Suppressor macrophage (primary cell): ENCODE measurements at regions not wholly inside any gene's neighbourhood (a gene's known extent, or its start where the extent isn't known, plus 50 kb on each side); places are given as distances from the start of the nearest gene placed in this dataset.

Experiments used
- DNase-seq, 4 experiments: peaks; one replicate each; pipeline ENCODE4 v3.0.0-alpha.2; 2020 to 2022

DNA sequence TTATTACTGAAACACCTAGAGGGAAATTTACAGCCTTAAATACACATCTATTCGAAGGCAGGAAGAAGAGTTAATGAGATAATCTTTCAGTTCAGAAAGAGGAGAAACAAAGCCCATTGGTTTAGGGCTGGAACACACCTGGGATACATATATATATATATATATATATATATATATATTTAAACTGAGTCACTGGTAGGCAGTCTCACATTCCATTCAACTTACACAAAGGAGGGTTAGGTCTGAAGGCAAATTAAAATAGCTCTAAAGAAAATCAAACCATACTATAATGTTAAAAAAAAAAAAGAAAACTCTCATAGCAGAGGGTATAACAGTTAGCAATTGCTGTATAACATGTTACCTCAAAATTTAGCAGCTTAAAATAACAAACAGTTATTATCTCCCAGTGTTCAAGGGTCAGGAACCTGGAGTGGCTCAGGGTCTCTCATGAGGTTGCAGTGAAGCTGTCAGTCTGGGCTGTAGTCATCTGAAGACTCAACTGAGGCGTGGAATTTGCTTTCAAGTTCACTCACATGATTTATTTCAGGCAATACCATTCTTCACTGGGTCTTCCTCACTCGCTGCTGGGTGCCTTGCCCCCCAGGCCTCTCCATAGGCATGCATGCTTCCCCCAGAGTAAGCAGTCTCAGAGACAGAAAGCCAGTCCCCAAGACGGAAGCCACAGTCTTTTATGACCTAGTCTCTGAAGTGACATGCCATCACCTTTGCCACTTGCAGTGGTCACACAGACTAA is 332.8 kb downstream of the NSG2 start:
- DNase-seq, result no peak

DNA sequence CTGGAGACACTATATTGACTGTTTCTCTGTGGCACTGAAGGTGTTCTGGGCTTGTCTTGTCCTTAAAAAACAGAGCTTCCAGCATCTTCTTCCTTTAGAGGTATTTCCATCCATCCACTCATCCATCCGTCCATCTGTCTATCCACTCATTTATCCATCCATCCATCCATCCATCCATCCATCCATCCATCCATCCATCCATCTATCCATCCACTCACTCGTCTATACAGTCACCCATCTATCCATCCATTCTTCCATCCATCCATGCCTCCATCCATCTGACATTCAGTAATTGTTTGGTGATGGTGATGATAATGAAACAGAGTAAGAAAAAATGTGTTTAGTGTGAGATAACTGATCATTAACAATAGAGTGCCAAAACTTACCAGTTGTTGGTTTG is 334.8 kb downstream of the NSG2 start:
- no peak for DNase-seq

DNA sequence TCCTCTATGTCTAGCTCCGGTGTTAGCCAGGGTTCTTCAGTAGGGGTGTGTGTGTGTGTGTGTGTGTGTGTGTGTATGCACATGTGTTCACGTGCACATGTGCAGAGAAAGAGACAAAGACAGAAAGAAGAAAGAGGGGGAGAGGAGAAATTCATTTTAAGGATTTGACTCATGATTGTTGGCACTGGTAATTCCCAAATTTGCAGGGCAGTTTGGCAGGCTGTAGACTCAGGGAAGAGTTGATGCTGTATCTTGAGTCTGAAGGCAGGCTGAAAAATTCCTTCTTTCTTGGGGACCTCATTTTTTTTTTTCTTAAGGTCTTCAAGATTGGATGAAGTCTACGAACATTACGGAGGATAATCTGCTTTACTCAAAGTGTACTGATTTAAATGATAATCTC is 335.7 kb downstream of the NSG2 start:
- no peak for DNase-seq

DNA sequence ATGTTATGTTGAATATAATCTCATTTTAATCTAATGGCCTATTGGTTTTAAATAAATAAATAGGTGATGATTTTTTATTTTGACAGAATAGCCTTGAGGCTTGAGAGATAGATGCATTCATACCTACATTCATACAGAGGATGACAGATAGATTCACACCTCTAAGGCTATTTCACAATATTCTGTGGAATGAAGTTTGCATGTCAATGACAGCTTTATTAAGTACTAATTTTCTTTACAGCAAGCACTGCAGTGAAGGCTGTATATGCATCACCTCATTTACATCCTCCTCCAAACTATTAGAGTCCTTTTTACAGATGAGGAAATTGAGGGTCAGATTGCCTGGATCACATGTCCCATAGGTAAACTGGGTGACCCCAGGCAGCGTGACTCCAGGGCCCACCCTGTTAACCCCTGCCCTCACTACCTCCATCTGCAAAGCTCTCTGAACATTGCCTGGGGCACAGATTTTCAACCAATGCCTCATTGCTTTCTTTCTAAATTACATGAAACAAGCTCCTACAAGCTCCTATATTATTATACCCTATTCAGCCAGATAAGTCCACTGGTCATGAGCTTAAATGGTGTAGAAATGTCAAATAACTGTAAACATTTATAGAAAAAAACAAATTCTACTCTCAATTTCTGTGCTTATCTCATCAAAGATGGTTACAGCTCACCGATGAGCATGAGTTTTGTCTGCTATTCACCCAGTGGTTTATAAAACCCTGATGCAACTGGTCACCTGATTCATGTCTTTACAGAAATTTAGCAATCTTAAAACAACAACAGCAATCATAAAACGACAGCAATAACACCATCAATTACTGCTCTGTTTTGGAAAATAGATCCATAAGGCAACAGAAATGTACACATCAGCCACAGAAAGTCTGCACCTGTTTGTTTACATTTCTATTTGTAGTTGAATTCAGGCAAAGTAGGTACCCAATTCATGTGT is 338.0 kb downstream of the NSG2 start:
- DNase-seq, result no peak

DNA sequence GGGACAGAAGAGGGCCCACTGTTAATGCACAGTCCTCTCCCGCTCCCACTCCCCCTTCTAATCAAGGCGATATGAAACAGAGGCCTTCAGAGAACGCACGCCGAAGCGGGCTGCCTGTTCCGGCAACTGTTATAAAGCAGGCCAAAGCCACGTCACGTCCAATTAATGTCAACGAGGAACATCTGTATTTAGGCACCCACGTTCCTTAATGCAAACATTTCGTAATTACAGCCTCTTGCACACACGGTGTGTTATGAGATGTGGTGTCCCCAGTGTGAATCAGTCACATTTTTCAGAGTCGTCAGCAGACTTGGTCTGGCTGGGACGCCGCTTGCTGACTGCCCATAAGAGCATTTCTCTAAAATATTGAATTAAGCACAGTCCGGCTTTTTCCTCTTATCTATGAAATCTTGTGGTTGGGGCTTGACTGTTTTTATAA is 339.0 kb downstream of the NSG2 start:
- no peak for DNase-seq

DNA sequence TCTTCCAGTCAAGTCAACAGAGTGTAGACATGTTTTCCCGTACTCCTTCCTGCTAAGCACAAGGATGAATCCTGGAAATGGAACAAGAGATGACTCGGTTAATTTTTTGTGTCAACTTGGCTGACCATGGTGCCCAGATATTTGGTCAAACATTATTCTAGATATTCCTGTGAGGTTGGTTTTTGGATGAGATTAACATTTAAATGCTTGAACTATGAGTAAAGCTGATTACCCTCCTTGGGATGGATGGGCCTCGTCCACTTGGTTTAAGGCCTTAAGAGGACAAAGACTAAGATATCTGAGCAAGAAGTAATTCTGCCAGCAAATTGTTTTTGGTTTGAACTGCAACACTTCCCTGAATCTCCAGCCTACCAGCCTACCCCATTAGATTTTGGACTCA is 338.1 kb upstream of the MSX2 start:
- no peak for DNase-seq

DNA sequence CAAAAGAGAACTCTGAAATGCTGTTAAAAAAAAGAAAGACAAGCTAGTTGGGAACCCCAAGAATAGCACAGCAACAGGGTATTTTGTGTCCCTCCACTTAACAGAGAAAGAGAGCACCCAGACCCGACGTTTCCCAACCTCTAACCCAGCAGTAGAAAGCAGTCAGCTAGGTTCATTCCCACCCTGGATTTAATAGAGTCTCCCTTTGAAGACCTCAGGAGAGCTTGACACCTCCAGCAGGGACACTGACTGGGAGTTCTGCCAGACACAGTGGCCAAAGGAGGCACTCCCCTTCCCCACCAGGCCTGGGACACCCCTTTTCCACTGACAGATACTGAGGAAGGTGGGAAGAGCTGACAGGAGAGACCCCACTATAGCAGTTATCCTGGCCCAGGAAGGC is 337.5 kb upstream of the MSX2 start:
- DNase-seq, result no peak

DNA sequence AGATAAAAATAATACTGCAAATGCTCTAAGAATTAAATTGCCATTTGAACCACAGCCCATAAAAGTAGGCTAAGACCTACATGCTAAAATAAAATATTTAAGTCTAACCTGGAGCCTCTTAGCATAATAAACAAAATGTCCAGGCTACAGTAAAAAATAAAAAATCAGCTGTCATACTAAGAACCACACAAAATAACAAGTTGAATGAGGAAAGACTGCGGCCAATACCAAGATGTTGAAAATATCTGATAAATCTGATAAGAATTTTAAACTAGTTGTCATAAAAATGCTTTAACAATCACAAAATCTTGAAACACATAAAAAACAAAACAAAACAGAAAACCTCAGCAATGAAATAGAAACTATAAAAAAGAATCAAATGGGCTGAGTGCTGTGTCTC is 336.9 kb upstream of the MSX2 start:
- DNase-seq, result no peak

DNA sequence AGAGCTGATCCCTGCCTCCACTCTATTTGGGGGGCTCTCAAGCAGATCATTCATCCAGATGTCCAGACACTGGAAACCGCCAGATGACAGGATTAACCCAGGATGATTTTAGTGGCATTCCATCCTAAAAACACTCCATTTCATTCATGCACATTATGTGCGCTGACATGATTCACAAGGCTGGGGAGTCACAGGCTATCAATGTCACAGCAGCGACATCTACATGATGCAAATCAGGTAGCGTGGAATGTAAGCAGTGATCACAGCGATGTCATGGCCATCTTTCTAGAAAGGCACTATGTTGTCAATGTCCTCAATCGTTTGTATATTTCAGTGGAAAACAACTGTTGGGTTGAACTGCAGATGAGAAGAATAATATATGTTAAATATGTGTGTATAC is 331.5 kb upstream of the MSX2 start:
- DNase-seq, result no peak

DNA sequence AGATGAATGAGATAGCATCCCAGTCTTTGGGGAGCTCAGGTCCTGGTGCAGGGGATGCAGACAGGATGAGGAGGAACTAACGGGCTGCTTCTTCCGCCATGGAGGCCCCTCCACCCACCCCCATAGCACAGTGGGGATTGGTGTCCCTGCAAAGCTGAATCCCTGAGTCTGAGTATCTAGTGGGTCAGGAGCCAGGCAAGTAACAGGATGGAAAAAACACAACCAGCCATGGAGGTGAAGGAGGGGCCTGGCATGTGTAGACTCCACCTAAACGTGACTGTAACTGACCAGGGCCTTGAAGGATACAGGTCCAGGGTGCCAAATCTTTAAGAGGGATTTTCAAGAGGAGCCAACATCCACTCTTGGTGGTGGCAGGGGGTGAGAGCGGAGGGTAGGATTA is 327.8 kb upstream of the MSX2 start:
- DNase-seq, result no peak

DNA sequence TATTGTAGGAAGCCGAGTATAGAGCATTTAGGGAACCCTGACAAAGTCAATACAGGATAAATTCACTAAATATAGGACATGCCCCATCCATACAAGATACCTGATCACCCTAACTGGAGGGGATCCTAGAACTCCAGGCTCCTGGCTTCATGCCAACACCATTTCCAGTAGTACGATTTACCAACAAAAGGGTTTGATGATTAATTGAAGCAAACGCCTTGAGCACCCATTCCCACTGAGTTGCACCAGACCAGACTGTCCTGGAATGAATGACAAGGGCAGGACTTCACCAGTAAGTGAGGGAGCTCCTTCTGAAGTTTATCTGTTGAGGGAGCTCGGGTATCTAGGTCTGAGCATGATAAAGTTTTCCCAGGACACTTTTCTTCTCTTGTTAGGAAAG is 327.2 kb upstream of the MSX2 start:
- DNase-seq, result no peak

DNA sequence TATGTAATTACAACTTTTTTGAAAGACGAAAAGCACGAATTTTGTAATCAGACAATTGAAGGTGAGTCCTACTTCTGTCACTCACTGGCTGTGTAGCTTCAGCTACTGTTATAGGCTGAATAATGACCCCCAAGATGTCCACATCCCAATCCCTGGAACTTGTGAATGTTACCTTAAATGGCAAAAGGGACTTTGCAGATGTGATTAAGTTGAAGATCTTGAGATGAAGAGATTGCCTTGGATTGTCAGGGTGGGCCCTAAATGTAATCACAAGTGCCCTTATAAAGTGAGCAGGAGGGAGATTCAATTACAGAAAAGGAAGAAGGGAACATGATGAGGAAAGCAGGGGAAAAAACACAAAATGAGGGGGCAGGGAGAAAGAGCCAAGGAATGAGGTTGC is 326.2 kb upstream of the MSX2 start:
- DNase-seq, result no peak

DNA sequence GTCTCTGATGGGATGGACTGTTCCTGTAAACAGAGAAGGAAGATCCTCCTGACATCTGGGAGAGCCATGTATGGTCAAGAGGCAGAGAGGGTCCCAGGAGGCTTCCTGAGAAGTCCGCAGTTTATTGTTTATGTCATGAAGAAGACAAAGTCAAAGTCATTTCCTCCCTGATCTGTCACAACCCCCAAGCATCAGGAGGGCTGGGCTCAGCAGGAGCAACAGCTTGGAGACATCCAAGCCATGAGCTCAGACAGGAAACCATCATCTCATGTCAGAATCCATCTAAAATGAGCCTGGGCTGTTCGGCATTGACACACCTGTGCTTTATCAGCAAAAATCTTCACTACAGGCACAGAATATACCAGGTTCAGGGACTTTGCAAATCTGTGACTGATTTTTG is 325.0 kb upstream of the MSX2 start:
- no peak for DNase-seq

DNA sequence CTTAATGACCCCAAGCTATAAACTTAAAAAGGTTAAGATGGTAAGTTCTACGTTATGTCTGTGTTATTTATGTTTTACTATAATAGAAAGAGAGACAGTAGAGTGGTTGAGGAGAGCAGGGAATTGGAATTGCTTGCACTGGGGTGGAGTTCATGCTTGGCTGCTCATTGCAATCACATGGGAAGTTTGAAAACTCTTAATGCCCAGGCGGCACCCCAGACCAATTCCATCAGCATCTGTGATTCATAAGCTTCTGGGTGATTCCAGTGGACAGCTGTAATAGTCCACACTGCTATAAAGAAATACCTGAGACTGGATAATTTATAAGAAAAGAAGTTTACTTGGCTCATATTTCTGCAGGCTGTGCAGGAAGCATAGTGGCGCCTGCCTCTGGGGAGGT is 323.9 kb upstream of the MSX2 start:
- no peak for DNase-seq

DNA sequence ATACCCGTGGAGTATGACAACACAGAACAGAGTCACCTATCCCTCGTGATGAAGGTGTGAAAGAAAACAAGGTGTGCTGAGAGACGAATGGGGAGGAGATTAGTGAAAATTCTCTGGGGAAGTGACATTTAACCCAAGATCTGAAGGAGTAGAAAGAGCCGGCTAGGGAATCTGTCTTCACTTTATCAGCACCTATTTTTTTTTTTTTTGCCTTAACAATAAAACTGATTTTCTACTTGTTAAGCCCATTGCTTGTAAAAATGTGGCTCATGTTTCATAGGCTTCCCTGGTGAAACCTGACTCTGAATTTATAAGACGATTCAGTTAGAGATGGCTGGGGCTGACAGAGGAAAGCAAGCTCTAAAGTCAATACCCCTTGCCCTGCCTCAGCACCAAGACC is 322.6 kb upstream of the MSX2 start:
- DNase-seq, result no peak

DNA sequence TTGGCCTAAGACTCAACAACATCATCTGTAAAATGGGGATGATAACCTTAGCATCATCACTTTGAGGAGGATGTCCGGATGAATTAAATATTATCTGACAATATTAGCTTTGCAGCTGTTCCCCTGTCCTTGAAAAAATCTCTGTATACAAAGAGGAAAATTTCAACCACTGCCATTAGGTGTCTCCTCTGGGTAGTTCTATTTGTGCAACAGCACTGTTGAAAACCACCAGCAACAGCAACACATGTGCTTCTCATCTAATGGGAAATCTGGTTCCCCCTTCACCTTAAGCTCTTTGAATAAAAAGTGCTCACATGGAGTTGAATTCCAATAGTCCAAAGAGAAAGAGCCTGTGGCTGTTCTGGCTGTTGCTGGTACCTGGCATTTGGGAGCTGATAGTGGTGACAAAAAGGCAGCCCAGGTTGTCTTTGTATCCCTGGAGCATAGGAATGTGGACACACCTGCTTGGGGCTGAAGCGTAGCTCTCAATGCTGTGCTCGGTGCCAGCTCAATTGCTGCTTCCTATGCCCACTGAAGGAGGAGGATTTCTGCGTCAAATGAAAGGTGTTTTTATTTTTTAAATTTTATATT is 322.1 kb upstream of the MSX2 start:
- no peak for DNase-seq

DNA sequence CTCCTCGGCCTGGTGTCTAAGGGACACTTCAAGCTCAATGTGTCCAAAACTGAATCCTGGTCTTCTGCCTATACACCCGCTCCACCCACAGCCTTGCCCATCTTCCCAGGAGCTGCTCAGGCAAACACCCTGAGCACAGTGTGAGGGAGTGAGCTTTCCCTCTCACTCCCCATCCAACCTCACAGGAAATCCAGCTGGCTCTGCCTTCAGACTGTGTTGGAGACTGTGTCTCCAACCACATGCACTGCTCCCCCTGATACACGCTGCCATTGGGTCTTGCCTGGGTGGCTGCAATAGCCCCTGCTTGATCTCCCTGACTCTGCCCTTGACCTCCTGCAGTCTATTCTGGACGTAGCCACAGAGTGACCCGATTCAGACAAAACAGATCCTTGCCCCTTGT is 319.5 kb upstream of the MSX2 start:
- DNase-seq, result no peak

DNA sequence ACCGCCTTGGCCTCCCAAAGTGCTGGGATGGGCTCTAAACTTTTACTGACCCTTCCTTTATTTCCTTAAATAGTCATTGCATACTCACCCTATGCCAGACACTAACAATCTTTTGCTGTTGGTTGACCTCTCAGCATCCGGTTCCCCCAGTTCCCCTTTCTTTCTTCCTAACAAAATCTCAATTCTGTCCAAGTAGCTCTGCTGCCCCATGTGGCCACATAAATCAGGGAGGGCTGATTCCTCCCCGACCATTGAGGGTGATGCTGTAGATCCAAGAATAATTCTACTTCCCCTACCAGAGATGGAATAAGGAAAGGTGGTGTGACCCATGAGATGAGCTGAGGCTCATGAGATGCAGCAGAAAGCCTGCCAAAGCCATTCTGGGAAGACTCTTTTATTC is 315.3 kb upstream of the MSX2 start:
- peak; percentile 25 to 51 (median 36) for DNase-seq

DNA sequence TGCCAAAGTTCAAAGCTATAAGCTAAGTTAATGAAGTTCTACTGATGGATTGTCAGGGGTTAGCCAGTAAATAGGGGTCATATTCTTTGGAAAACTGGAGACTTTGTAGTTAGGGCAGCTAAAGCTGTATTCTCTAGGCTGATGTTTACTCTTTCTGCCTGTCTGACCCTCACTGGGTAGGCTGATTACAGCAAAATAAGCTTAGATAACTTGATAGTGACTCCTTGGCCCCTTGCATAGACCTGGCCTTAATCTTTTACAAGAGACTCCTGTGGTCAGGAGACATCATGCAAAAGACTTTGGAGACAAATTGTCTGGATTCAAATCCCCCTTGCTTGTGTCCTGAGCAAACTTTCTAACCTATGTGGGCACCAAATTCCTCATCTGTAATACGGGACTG is 314.4 kb upstream of the MSX2 start:
- DNase-seq, result no peak

DNA sequence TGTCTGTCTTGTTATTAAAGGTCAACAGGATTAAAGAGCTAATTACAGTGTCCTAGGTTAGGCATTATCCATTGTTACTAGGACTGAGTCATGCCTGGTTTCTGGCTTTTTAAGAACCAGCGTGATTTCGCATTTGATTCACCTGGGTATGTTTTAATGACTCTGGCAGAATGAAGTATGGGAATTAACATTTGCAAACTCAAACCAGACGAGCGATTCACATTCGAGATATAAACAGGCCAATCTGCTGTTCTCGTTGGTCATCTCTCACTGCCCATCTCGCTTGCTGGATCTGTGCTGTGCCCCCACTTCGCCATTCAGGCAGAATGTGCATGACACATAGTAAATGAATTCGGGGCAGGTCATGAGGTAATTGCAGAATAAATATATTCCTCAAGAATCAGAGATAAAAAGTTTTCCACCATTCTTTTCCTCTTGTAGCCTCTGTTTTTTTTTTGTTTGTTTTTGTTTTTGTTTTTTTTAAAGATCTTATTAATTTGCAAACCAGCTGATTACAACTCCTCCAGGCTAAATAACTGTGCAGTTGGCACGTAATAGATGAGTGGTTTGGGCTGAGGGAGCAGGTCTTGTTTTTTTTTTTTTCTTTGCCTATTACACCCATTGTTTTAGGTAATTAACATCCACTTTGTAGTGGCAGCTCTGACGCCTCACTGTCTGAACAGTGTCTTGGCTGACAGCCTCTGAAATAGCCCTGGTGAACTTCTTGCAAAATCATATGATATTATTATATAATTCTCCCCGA is 313.5 kb upstream of the MSX2 start:
- no peak for DNase-seq

DNA sequence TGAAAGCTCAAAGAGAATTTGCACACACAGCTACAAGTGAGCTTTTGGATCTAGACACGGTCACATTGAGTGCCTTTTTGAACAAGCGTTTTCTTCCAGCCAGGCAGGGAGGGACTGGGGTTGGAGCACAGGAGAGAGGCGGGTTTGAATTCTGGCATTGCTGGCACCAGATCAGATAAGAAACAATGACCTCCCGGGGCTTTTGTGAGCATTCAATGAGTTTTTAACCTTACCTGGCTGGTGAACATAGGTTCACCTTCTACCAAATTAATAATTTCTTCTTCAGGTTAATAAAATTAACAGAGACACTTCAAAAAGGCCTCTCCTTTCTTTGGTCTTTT is 312.9 kb upstream of the MSX2 start:
- DNase-seq, result no peak

DNA sequence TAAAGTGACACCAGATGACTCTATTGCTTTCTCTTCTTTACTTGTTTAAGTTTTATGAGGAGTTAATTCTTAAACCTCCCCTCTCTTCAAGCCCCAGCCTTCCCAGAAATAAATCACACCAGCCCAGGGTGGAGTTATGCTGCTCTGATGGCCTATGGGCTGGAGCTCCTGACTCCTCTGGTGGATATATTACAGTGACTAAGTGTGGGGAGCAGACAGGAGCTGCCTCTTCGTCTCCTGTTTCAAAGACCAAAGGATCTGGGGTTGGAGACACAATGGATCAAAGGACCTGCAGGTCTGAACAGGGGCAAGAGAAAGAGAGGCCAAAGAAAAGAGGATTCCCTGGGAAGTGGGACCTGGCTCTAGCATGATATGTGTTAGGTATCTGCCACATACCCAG is 312.0 kb upstream of the MSX2 start:
- no peak for DNase-seq

DNA sequence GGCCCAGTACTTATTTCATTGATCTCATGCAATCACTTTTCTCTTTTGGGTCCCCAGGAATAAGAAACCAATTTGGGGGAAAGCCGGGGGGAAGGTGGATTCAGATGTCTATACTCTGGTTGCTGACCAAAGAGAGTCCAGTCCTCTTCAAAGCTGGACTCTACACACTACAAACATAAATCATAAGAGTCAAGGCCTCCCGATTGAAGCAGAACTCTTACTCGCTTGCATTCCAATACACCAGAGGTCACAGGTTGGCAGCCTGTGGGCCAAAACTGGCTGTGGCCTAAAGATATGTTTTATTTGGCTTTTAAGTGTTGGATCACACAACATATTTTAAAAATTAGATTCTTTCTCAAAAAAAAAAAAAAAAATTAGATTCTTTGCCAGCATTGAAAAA is 311.4 kb upstream of the MSX2 start:
- no peak for DNase-seq
